Endothelial cell of umbilical vein (primary cell): ENCODE measurements at regions not wholly inside any gene's neighbourhood (a gene's known extent, or its start where the extent isn't known, plus 50 kb on each side); places are given as distances from the start of the nearest gene placed in this dataset.

ENCODE experiments used
- BruUV-seq: library from RNA; stranded (reverse); fragments of 400-500 nt; replicated peaks from 2 replicates; lab custom pipeline; 2021; lab: Mats Ljungman, UMichigan
- CTCF ChIA-PET: fragments of 300-600, 350-600 bp; sonication (Branson Sonifier 250); formaldehyde crosslinking; loops from one replicate; lab custom pipeline; 2021; ENCODE audit warnings: antibody characterized with exemption, inconsistent platforms; lab: Charles Lee
- POLR2A ChIA-PET: fragments of 300-600, 350-600 bp; sonication (Branson Sonifier 250); formaldehyde crosslinking; loops from one replicate; lab custom pipeline; 2021; ENCODE audit warnings: antibody characterized with exemption, inconsistent platforms; lab: Charles Lee
- DNase-seq: peaks from one replicate; pipeline ENCODE4 v3.0.0-alpha.2; 2011; ENCODE audit warnings: low read depth, low spot score
- FAIRE-seq: peaks from 2 replicates; lab custom pipeline; 2011; peaks lifted over from hg19 to GRCh38; lab: Jason Lieb, UNC
- H2AFZ ChIP-seq: 2 replicates; pipeline ENCODE4 v1.6.0; 2012; ENCODE audit warnings: low read depth, low read length, control low read depth, inconsistent platforms
- H3K27ac ChIP-seq: 2 replicates; pipeline ENCODE4 v1.5.1; 2011; ENCODE audit warnings: low read depth, mild to moderate bottlenecking, control low read depth, low read length, moderate library complexity; ENCODE audit not compliant: insufficient read depth
- H3K27me3 ChIP-seq, 2 experiments: 2 replicates each; pipeline versions ENCODE4 v1.6.0 to v1.6.1; 2011; ENCODE audit warnings: low read length in 2 of 2, mixed read lengths in 1 of 2; ENCODE audit not compliant: control insufficient read depth in 2 of 2, insufficient read depth in 2 of 2
- H3K36me3 ChIP-seq, 2 experiments: 2 replicates in 1 of 2; 3 replicates in 1 of 2; pipeline ENCODE4 v1.5.1; 2011; ENCODE audit warnings: low read length in 2 of 2, mild to moderate bottlenecking in 1 of 2, moderate library complexity in 1 of 2; ENCODE audit not compliant: control insufficient read depth in 2 of 2, insufficient read depth in 2 of 2; ENCODE audit errors: extremely low read depth in 1 of 2
- H3K4me1 ChIP-seq: 3 replicates; pipeline ENCODE4 v1.5.1; 2011; ENCODE audit warnings: mild to moderate bottlenecking, low read length; ENCODE audit not compliant: control insufficient read depth, insufficient read depth; ENCODE audit errors: extremely low read depth
- H3K4me2 ChIP-seq: 2 replicates; pipeline ENCODE4 v1.6.1; 2011; ENCODE audit warnings: low read length, control low read depth, mixed read lengths; ENCODE audit not compliant: insufficient read depth
- H3K4me3 ChIP-seq, 3 experiments: fragments of 200-600 bp in 1 of 3; sonication (generic), shearing (Covaris generic) in 1 of 3; replicated peaks in 1 of 3; 2 replicates each; pipeline ENCODE4 v1.5.1; 2011 to 2016; ENCODE audit warnings: control low read depth in 3 of 3, low read length in 3 of 3, mild to moderate bottlenecking in 2 of 3, inconsistent platforms in 1 of 3, low read depth in 1 of 3, moderate library complexity in 1 of 3; ENCODE audit not compliant: insufficient read depth in 1 of 3
- H3K79me2 ChIP-seq: 2 replicates; pipeline ENCODE4 v1.6.0; 2012; ENCODE audit warnings: low read length, inconsistent platforms; ENCODE audit not compliant: control insufficient read depth, insufficient read depth
- H3K9ac ChIP-seq: replicated peaks from 2 replicates; pipeline ENCODE3; 2011; ENCODE audit warnings: low read length, control low read depth; ENCODE audit not compliant: insufficient read depth; ENCODE audit errors: extremely low read depth
- H3K9me1 ChIP-seq: replicated peaks from 3 replicates; pipeline ENCODE4 v1.6.0; 2011; ENCODE audit warnings: mild to moderate bottlenecking, low read length; ENCODE audit not compliant: control insufficient read depth, insufficient read depth; ENCODE audit errors: extremely low read depth
- H3K9me3 ChIP-seq: replicated peaks from 2 replicates; pipeline ENCODE4 v1.5.1; 2012; ENCODE audit warnings: low read length, inconsistent platforms; ENCODE audit not compliant: control insufficient read depth, insufficient read depth
- H4K20me1 ChIP-seq: replicated peaks from 2 replicates; pipeline ENCODE3; 2011; ENCODE audit warnings: mild to moderate bottlenecking, low read length; ENCODE audit not compliant: control insufficient read depth, insufficient read depth; ENCODE audit errors: extremely low read depth
- EZH2 ChIP-seq: IDR thresholded peaks from 2 replicates; pipeline ENCODE4 v1.6.1; 2012; ENCODE audit warnings: borderline replicate concordance, low read depth, mild to moderate bottlenecking, moderate library complexity, low read length, inconsistent platforms; ENCODE audit not compliant: severe bottlenecking
- FOS ChIP-seq: IDR thresholded peaks from 2 replicates; pipeline ENCODE4 v1.6.1; 2011; ENCODE audit warnings: mild to moderate bottlenecking, low read length, moderate library complexity, borderline replicate concordance; ENCODE audit not compliant: insufficient read depth
- GATA2 ChIP-seq: IDR thresholded peaks from 2 replicates; pipeline ENCODE4 v1.7.0; 2011; ENCODE audit warnings: low read depth, mild to moderate bottlenecking, moderate library complexity, mixed read lengths, low read length; ENCODE audit not compliant: insufficient read length, insufficient read depth
- JUN ChIP-seq: IDR thresholded peaks from 2 replicates; pipeline ENCODE4 v1.6.1; 2011; ENCODE audit warnings: borderline replicate concordance, low read depth; ENCODE audit not compliant: insufficient read length, insufficient read depth
- MAX ChIP-seq: IDR thresholded peaks from 2 replicates; pipeline ENCODE4 v1.6.1; 2011; ENCODE audit not compliant: insufficient read depth, insufficient read length
- MYC ChIP-seq: IDR thresholded peaks from one replicate; pipeline ENCODE4 v1.6.1; 2011; ENCODE audit warnings: mild to moderate bottlenecking, low read depth, low read length
- POLR2A ChIP-seq: IDR thresholded peaks from 2 replicates; pipeline ENCODE4 v1.6.1; 2012; ENCODE audit warnings: low read depth, mild to moderate bottlenecking, control low read depth, low read length
- POLR2AphosphoS5 ChIP-seq: IDR thresholded peaks from 2 replicates; pipeline ENCODE4 v1.6.1; 2012; ENCODE audit warnings: low read depth, mild to moderate bottlenecking, control low read depth, low read length, moderate library complexity; ENCODE audit not compliant: insufficient read depth
- dilution Hi-C: fragments of 300-500 bp; cut with MboI; formaldehyde crosslinking; loops from one replicate; pipeline ENCODE4 v1.15.0; 2019; ENCODE audit warnings: low sequenced_read_pairs; ENCODE audit not compliant: extremely low pct_ligation_motif_present
- intact Hi-C: fragments of 100-400 bp; cut with micrococcal nuclease; formaldehyde crosslinking; loops from one replicate; pipeline ENCODE4 v1.10.0; 2022
- TF ChIP-seq, protein P1 (sequence below), 2 donors: IDR thresholded peaks; 1 replicate in 1 of 2; 2 replicates in 1 of 2; pipeline ENCODE4 v1.5.1; 2011; ENCODE audit warnings: low read length in 2 of 2, mild to moderate bottlenecking in 2 of 2, moderate library complexity in 2 of 2, control low read depth in 1 of 2, inconsistent platforms in 1 of 2, low read depth in 1 of 2; ENCODE audit not compliant: insufficient read depth in 1 of 2; ENCODE audit errors: extremely low read depth in 1 of 2

DNA sequence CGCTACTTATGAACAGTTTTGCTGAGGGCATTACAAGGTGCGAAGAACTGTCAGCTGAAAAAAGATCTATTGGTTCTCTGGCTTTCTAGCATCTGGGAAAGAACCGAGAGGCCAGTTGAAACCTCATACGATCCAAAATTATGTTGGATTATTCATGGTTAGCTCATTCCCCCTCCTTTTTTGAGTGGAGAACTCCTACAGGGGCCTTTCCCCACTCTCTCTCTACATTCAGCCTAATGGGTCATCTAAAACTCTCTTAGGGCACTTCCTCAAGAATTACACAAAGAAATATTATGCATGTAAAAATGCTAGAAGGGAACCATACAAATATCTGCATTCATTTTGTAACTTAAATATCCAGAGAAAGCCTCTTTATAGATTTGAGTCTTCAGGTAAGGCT lies 358.2 kb downstream of the ADGRL2 start:
- CTCF ChIA-PET, result no interaction called here
- Histone ChIP-seq H2AFZ (no peak overlapping the region), H3K27me3 (no peaks in the 10 kb centered on the region), H3K36me3 (no peaks in the 10 kb centered on the region), H3K9me3 (no peaks in the 10 kb centered on the region), H4K20me1 (no peaks in the 10 kb centered on the region), H3K4me2 (no peak overlapping the region), H3K27ac (no peak overlapping the region), H3K9ac (no peak overlapping the region), H3K9me1 (no peaks in the 10 kb centered on the region), H3K79me2 (no peaks in the 10 kb centered on the region), H3K4me1 (no peaks in the 10 kb centered on the region), H3K4me3 (no peak overlapping the region)
- BruUV-seq, result no TSS peak
- POLR2A ChIA-PET, result no interaction called here
- dilution Hi-C loops, result no loop called here
- DNase-seq (no peak), FAIRE-seq (no peak)
- TF ChIP-seq POLR2AphosphoS5 (no peak), MYC (no peak), JUN (no peak), GATA2 (no peak), MAX (no peak), POLR2A (no peak)
- intact Hi-C loops, result no loop called here

DNA sequence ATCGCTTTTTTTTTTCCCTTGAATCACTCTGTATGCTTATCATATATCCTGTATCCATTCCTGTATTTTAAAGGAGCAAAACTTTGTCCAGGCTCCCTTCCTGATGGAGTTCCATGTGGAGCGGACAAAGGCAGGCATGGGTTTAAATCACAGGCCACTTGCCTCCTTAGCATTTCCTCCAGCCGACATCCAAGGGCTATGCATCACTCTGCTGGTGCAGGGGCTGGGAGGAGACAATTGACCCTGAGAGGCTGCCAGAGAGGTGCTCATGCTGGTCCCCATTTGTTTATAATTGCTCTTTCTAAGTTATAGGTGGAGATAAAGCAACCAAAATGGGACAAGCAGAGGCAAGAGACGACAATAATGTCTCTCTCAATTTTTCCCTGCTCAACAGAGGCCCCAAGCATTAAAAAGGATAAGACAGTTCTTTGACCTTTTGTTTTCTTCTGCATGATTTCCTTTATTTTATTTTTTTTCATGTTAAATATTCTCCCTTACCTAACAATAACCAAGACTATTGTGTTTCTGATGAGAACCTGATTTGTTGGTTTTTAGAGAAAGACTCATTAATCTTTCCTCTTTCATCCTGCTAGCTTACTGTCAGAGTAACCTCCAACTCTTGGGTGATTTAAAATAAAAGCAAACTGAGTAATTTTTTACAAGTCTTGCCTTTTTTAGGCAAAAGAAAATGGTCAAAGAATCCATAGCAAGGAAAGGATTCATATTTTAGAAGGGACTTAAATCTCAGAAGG lies 353.7 kb downstream of the ADGRL2 start:
- dilution Hi-C loops, result no loop called here
- H3K4me2 ChIP-seq, result no peak overlapping the region
- H3K4me3 ChIP-seq, result no peak overlapping the region
- DNase-seq (no peak), FAIRE-seq (no peak)
- no peaks in the 10 kb centered on the region for H3K36me3 ChIP-seq
- H3K4me1 ChIP-seq, result no peaks in the 10 kb centered on the region
- H3K9me1 ChIP-seq, result no peaks in the 10 kb centered on the region
- no peaks in the 10 kb centered on the region for H3K27me3 ChIP-seq
- no peaks in the 10 kb centered on the region for H3K79me2 ChIP-seq
- no TSS peak for BruUV-seq
- no peak overlapping the region for H3K9ac ChIP-seq
- no peak overlapping the region for H3K27ac ChIP-seq
- CTCF ChIA-PET, result interaction anchor here (1.0 kb wide), 1 partner anchor 43 kb away, joined by 3 read pairs; no protein-coding TSS in a partner anchor
- POLR2A ChIA-PET, result no interaction called here
- TF ChIP-seq, protein P1, sequence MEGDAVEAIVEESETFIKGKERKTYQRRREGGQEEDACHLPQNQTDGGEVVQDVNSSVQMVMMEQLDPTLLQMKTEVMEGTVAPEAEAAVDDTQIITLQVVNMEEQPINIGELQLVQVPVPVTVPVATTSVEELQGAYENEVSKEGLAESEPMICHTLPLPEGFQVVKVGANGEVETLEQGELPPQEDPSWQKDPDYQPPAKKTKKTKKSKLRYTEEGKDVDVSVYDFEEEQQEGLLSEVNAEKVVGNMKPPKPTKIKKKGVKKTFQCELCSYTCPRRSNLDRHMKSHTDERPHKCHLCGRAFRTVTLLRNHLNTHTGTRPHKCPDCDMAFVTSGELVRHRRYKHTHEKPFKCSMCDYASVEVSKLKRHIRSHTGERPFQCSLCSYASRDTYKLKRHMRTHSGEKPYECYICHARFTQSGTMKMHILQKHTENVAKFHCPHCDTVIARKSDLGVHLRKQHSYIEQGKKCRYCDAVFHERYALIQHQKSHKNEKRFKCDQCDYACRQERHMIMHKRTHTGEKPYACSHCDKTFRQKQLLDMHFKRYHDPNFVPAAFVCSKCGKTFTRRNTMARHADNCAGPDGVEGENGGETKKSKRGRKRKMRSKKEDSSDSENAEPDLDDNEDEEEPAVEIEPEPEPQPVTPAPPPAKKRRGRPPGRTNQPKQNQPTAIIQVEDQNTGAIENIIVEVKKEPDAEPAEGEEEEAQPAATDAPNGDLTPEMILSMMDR (IDR thresholded peaks at IDR 0.05; ENCODE audit: extremely low read depth in 1 of 2, insufficient read depth in 1 of 2, low read depth in 1 of 2, low read length in 2 of 2), result no peak
- TF ChIP-seq POLR2A, result no peak
- no peak for TF ChIP-seq EZH2
- TF ChIP-seq MYC, result no peak
- TF ChIP-seq FOS, result no peak
- no peak for TF ChIP-seq POLR2AphosphoS5
- no peak for TF ChIP-seq GATA2
- TF ChIP-seq MAX, result no peak
- no peak for TF ChIP-seq JUN
- no peak overlapping the region for H2AFZ ChIP-seq
- intact Hi-C loops, result no loop called here
- no peaks in the 10 kb centered on the region for H3K9me3 ChIP-seq
- H4K20me1 ChIP-seq, result no peaks in the 10 kb centered on the region
